ENCODE measurements at regions not wholly inside any gene's neighbourhood (a gene's known extent, or its start where the extent isn't known, plus 50 kb on each side); places are given as distances from the start of the nearest gene placed in this dataset.
A peak's percentile ranks its signal among the peaks of the same experiment; 100 is the strongest.
"Not testable (repeated sequence)": the region's sequence is repeated elsewhere in the genome, so short reads cannot be mapped to it uniquely, and the experiment has no call there.

DNA sequence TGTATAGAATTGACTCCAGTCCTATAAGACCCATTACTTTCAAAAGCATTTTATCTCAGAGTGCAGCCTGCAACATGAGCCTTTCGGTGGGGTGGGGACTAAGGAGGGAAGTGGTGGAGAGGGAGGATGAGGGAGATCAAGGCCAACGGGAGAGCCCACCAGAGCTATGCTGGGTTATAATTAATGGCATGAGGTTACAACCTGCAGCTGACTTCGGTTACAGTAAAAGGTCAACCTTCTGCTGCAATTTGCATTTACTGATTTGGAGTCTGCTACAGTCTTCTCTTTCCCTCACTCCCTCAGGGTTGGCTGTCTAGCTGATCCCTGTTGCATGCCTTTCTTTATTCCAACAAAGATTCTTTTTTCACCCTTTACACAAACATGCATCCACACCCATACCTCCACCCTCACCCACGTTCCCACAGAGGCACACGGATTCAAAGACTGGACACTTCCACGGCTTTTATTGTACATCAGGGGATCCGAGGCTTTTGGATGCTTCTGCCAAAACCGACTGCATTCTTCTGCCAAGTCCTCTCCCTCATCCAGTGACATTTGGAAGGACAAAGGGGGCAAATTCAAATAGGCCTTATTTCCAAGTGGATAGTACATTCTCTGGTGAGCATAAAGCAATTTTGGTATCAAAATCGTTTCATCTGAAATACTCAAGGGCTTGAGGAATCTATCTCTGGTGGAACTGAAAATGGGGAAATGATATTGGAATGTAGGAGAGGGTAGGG lies 381.2 kb downstream of the NFIB start:
- WGBS (ENCODE audit: insufficient coverage) = 51% methylated on average over 4 of the region's 9 CpGs
- Histone ChIP-seq H3K27me3 (ENCODE audit: control insufficient read depth, insufficient read depth, low read length) (no peaks in the 10 kb centered on the region), H3K4me3 (ENCODE audit: low read depth, low read length) (no peak overlapping the region), H3K9me3 (ENCODE audit: control insufficient read depth, insufficient read depth, low read length) (no peaks in the 10 kb centered on the region), H3K36me3 (ENCODE audit: control insufficient read depth, insufficient read depth, low read length) (no peaks in the 10 kb centered on the region), H3K4me1 (ENCODE audit: control insufficient read depth, insufficient read depth, low read length) (no peaks in the 10 kb centered on the region), H3K27ac (ENCODE audit: low read depth, low read length) (no peak overlapping the region)
- peak in 2 of 6 donors; percentile 20 to 32 for DNase-seq (ENCODE audit: low read depth in 4 of 6, low spot score in 6 of 6)

DNA sequence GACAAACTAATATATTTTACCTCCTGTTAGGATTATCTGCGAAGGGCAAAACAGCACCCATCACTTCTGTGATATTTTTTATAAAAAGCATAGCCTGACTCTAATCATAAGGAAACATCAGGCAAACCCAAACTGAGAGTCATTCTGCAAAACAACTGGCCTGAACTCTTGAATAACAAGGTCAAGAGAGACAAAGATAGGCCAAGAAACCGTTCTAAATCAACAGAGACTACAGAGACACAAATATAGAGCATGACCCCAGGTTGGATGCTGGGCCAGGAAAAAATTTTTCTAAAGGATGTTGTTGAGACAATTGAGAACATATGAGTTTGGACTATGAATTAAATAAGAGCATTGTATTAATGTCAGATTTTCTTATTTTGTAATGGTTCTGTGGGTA lies 384.9 kb downstream of the NFIB start:
- no peaks in the 10 kb centered on the region for H3K27me3 ChIP-seq (ENCODE audit: control insufficient read depth, insufficient read depth, low read length)
- WGBS (ENCODE audit: insufficient coverage) = no CpG with 5 or more reads among the region's 2 CpGs
- no peak overlapping the region for H3K4me3 ChIP-seq (ENCODE audit: low read depth, low read length)
- H3K36me3 ChIP-seq (ENCODE audit: control insufficient read depth, insufficient read depth, low read length) = no peaks in the 10 kb centered on the region
- H3K27ac ChIP-seq (ENCODE audit: low read depth, low read length) = no peak overlapping the region
- no peaks in the 10 kb centered on the region for H3K9me3 ChIP-seq (ENCODE audit: control insufficient read depth, insufficient read depth, low read length)
- DNase-seq (ENCODE audit: low read depth in 4 of 6, low spot score in 6 of 6) = no peak
- H3K4me1 ChIP-seq (ENCODE audit: control insufficient read depth, insufficient read depth, low read length) = no peaks in the 10 kb centered on the region

DNA sequence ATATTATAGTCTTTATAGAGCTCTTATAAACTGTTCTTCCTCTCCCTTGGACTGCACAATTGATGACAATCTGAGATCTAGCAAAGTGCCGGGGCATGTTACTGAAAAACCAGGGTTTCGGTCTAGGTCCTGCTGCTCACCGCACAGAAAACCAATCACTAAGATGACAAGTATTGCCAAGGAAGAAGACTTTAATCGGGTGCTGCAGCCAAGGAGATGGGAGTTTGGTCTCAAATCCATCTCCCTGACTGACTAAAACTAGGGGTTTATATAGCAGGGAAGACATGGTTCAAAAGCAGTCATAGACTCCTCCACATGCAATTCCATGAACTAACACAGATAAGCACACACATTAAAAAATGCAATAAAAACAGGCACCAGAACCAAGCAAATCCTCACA lies 390.6 kb downstream of the NFIB start:
- DNase-seq (ENCODE audit: low read depth in 4 of 6, low spot score in 6 of 6) = no peak

DNA sequence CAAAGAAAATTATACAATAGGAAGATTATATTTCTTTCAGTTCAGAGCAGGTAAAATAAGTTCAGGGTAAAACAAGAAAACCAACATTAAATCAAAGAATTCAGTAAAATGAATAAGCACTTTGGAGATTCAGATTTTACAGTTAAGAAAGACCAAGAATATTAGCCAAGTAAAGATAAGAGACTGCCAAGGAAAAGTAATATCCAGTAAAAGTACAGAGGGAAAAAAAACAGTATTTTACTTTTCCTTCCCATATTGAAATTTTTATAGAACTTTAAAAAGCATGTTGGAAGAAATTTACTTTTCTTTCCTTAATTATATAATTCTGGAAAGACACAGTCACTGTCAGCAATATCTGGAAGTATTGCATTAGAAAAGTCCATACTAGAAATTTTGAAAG lies 393.4 kb downstream of the NFIB start:
- no peaks in the 10 kb centered on the region for H3K36me3 ChIP-seq (ENCODE audit: control insufficient read depth, insufficient read depth, low read length)
- H3K4me3 ChIP-seq (ENCODE audit: low read depth, low read length) = no peak overlapping the region
- H3K27me3 ChIP-seq (ENCODE audit: control insufficient read depth, insufficient read depth, low read length) = no peaks in the 10 kb centered on the region
- H3K4me1 ChIP-seq (ENCODE audit: control insufficient read depth, insufficient read depth, low read length) = no peaks in the 10 kb centered on the region
- no peak overlapping the region for H3K27ac ChIP-seq (ENCODE audit: low read depth, low read length)
- no peaks in the 10 kb centered on the region for H3K9me3 ChIP-seq (ENCODE audit: control insufficient read depth, insufficient read depth, low read length)
- DNase-seq (ENCODE audit: low read depth in 4 of 6, low spot score in 6 of 6) = no peak

More for the DNA sequence above, 390.6 kb downstream of the NFIB start:
- 100% methylated on average over 3 of the region's 4 CpGs for WGBS (ENCODE audit: insufficient coverage)
- H3K27ac ChIP-seq (ENCODE audit: low read depth, low read length) = no peak overlapping the region
- H3K4me1 ChIP-seq (ENCODE audit: control insufficient read depth, insufficient read depth, low read length) = no peaks in the 10 kb centered on the region
- no peaks in the 10 kb centered on the region for H3K27me3 ChIP-seq (ENCODE audit: control insufficient read depth, insufficient read depth, low read length)
- H3K36me3 ChIP-seq (ENCODE audit: control insufficient read depth, insufficient read depth, low read length) = no peaks in the 10 kb centered on the region
- H3K4me3 ChIP-seq (ENCODE audit: low read depth, low read length) = no peak overlapping the region
- no peaks in the 10 kb centered on the region for H3K9me3 ChIP-seq (ENCODE audit: control insufficient read depth, insufficient read depth, low read length)

DNA sequence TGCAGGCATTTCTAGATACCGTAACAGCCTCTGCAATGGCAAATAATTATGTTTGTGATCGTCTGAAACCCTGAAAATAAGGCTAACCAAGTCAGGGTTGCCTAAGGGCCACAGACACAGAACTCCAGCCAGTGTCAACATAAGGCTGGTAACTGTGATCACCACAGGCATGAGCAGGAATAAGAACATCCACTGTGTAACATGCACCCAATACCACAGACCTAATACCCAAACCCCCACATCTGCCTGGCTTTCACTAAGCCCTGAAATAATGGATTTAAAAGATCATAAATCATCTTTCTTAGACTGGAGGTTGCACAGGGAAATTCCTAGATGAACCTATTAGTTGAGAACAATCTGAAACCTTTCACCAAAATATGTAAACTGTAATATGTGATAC lies 394.5 kb downstream of the NFIB start:
- no peak overlapping the region for H3K27ac ChIP-seq (ENCODE audit: low read depth, low read length)
- no peak for DNase-seq (ENCODE audit: low read depth in 4 of 6, low spot score in 6 of 6)
- H3K4me1 ChIP-seq (ENCODE audit: control insufficient read depth, insufficient read depth, low read length) = no peaks in the 10 kb centered on the region
- WGBS (ENCODE audit: insufficient coverage) = 100% methylated on average over 2 of the region's 2 CpGs
- no peaks in the 10 kb centered on the region for H3K27me3 ChIP-seq (ENCODE audit: control insufficient read depth, insufficient read depth, low read length)
- no peak overlapping the region for H3K4me3 ChIP-seq (ENCODE audit: low read depth, low read length)
- H3K9me3 ChIP-seq (ENCODE audit: control insufficient read depth, insufficient read depth, low read length) = no peaks in the 10 kb centered on the region
- no peaks in the 10 kb centered on the region for H3K36me3 ChIP-seq (ENCODE audit: control insufficient read depth, insufficient read depth, low read length)

DNA sequence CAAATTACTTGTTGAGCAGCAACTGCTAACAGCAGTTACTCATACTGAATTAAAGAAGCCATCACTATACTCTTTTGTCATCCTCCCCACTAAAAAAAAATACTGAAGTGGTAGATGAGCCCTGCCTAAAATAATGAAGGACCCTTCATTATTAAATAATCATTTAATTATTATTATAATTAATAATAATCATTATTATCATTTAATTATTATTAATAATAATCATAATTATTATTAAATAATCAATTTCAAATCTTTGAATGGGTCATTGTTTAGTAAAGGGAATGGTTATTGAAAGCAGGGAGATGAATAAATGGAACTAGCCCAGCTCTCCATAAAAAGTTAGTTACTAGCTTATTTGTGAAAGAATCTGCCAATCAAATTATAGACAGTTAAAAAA lies 396.4 kb downstream of the NFIB start:
- Histone ChIP-seq H3K4me1 (ENCODE audit: control insufficient read depth, insufficient read depth, low read length) (no peaks in the 10 kb centered on the region), H3K9me3 (ENCODE audit: control insufficient read depth, insufficient read depth, low read length) (no peaks in the 10 kb centered on the region), H3K4me3 (ENCODE audit: low read depth, low read length) (no peak overlapping the region), H3K27me3 (ENCODE audit: control insufficient read depth, insufficient read depth, low read length) (no peaks in the 10 kb centered on the region), H3K36me3 (ENCODE audit: control insufficient read depth, insufficient read depth, low read length) (no peaks in the 10 kb centered on the region), H3K27ac (ENCODE audit: low read depth, low read length) (no peak overlapping the region)
- DNase-seq (ENCODE audit: low read depth in 4 of 6, low spot score in 6 of 6) = no peak

DNA sequence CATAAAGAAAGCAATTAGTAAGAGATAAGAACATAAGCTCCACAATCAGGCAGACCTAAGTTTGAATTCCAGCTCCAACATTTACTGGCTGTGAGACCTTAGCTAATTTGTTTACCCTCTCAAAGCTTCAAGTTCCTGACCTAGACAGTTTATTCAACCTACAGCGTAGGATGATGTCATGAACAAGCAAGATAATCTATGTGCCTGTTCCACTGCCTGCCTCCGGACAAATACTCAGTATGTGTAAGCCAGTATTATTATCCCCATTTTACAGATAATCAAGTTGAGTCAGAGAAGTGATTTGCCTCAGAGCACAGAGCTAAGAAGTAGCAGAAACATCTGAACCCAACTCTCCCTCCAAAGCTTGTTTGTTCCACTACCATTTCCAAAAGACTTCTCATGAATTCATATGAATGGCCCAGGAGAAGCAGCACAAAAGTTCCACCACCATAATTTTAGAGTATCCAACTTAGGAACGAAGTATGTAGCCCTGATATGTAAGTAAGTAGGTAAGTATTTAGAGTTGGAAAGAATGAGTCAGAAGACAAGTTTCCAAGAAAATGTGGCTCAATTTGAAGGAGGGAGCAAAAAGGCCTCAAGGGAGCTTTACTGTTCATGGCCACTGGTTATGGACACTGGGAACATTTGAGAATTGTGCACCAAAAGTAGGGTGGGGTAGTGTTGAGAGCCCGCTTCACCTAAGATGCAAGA lies 398.2 kb downstream of the NFIB start:
- H3K9me3 ChIP-seq (ENCODE audit: control insufficient read depth, insufficient read depth, low read length) = no peaks in the 10 kb centered on the region
- H3K27me3 ChIP-seq (ENCODE audit: control insufficient read depth, insufficient read depth, low read length) = no peaks in the 10 kb centered on the region
- no peak overlapping the region for H3K4me3 ChIP-seq (ENCODE audit: low read depth, low read length)
- WGBS (ENCODE audit: insufficient coverage) = 92% methylated on average over 2 of the region's 4 CpGs
- H3K4me1 ChIP-seq (ENCODE audit: control insufficient read depth, insufficient read depth, low read length) = no peaks in the 10 kb centered on the region
- no peak for DNase-seq (ENCODE audit: low read depth in 4 of 6, low spot score in 6 of 6)
- no peaks in the 10 kb centered on the region for H3K36me3 ChIP-seq (ENCODE audit: control insufficient read depth, insufficient read depth, low read length)
- no peak overlapping the region for H3K27ac ChIP-seq (ENCODE audit: low read depth, low read length)

DNA sequence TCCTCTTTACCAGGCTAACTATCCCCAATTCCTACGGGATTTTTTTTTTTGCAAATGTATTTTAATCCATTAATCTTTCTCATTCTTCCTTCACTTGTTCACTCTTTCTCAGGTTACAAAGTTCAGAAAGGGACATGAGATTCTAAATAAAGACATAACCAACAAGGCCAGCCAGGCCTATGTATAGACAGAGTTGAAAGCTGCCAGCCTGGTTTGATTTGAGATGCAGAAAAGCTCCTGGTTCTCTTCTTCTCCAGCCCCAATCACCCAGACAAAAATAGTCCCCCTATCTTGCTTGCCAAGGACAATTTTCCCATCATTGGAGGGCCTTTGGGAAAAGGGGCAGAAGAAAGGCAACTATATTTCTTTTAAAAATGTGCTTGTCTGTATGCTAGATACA lies 398.8 kb downstream of the NFIB start:
- H3K9me3 ChIP-seq (ENCODE audit: control insufficient read depth, insufficient read depth, low read length) = no peaks in the 10 kb centered on the region
- WGBS (ENCODE audit: insufficient coverage) = no CpG with 5 or more reads among the region's 1 CpG
- no peak for DNase-seq (ENCODE audit: low read depth in 4 of 6, low spot score in 6 of 6)
- no peaks in the 10 kb centered on the region for H3K4me1 ChIP-seq (ENCODE audit: control insufficient read depth, insufficient read depth, low read length)
- H3K27ac ChIP-seq (ENCODE audit: low read depth, low read length) = no peak overlapping the region
- no peak overlapping the region for H3K4me3 ChIP-seq (ENCODE audit: low read depth, low read length)
- no peaks in the 10 kb centered on the region for H3K36me3 ChIP-seq (ENCODE audit: control insufficient read depth, insufficient read depth, low read length)
- H3K27me3 ChIP-seq (ENCODE audit: control insufficient read depth, insufficient read depth, low read length) = no peaks in the 10 kb centered on the region

DNA sequence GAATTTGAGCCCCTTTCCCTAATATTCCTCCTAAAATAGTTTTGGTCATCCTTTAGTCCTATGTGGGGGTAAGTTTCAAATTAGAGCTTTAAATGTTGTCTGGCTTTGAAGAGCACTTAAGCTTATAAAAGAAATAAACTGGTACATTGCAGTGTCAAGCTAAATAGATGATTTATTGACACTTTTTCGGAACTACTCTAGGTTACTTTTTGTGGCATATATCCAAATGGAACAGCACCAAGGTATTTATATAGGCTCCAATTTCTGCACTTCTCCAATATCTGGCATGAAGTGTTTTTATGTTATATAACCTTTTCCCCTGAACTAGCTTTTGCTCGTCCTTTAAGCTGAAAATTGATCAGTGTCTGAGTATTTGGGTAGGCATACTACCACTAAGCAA lies 402.5 kb downstream of the NFIB start:
- no peaks in the 10 kb centered on the region for H3K4me1 ChIP-seq (ENCODE audit: control insufficient read depth, insufficient read depth, low read length)
- no CpG with 5 or more reads among the region's 2 CpGs for WGBS (ENCODE audit: insufficient coverage)

DNA sequence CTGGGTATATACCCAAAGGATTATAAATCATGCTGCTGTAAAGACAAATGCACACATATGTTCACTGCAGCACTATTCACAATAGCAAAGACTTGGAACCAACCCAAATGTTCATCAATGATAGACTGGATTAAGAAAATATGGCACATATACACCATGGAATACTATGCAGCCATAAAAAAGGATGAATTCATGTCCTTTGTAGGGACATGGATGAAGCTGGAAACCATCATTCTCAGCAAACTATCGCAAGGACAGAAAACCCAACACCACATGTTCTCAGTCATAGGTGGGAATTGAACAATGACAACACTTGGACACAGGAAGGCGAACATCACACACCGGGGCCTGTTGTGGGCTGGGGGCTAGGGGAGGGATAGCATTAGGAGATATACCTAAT lies 406.1 kb downstream of the NFIB start:
- H3K4me1 ChIP-seq (ENCODE audit: control insufficient read depth, insufficient read depth, low read length); H3K27me3 ChIP-seq (ENCODE audit: control insufficient read depth, insufficient read depth, low read length); H3K4me3 ChIP-seq (ENCODE audit: low read depth, low read length); H3K36me3 ChIP-seq (ENCODE audit: control insufficient read depth, insufficient read depth, low read length); H3K27ac ChIP-seq (ENCODE audit: low read depth, low read length); H3K9me3 ChIP-seq (ENCODE audit: control insufficient read depth, insufficient read depth, low read length); DNase-seq (ENCODE audit: low read depth in 4 of 6, low spot score in 6 of 6): not testable (repeated sequence)
- WGBS (ENCODE audit: insufficient coverage) = no CpG with 5 or more reads among the region's 3 CpGs

More for the DNA sequence above, 402.5 kb downstream of the NFIB start:
- Histone ChIP-seq H3K27ac (ENCODE audit: low read depth, low read length) (no peak overlapping the region), H3K4me3 (ENCODE audit: low read depth, low read length) (no peak overlapping the region), H3K36me3 (ENCODE audit: control insufficient read depth, insufficient read depth, low read length) (no peaks in the 10 kb centered on the region), H3K9me3 (ENCODE audit: control insufficient read depth, insufficient read depth, low read length) (no peaks in the 10 kb centered on the region), H3K27me3 (ENCODE audit: control insufficient read depth, insufficient read depth, low read length) (no peaks in the 10 kb centered on the region)
- no peak for DNase-seq (ENCODE audit: low read depth in 4 of 6, low spot score in 6 of 6)

Data from spinal cord (tissue), 9 donors.